OCI-LY1 (cell line): ENCODE measurements at regions not wholly inside any gene's neighbourhood (a gene's known extent, or its start where the extent isn't known, plus 50 kb on each side); places are given as distances from the start of the nearest gene placed in this dataset.

ENCODE experiments used
- H2AFZ ChIP-seq: fragments of 200-600 bp; sonication (generic), shearing (Covaris generic); 2 replicates; pipeline ENCODE4 v1.6.0; 2014; ENCODE audit warnings: antibody characterized with exemption, mild to moderate bottlenecking, low read length
- H3F3A ChIP-seq: fragments of 200-600 bp; sonication (generic), shearing (Covaris generic); 2 replicates; pipeline ENCODE4 v1.6.0; 2014; ENCODE audit warnings: mild to moderate bottlenecking, antibody characterized with exemption, low read length, moderate library complexity; ENCODE audit not compliant: insufficient read depth
- H3K27ac ChIP-seq: fragments of 200-600 bp; sonication (generic); 2 replicates; pipeline ENCODE4 v1.5.1; 2014; ENCODE audit warnings: low read length, mixed run types, mild to moderate bottlenecking, low read depth; ENCODE audit not compliant: poor library complexity, severe bottlenecking
- H3K27me3 ChIP-seq: fragments of 200-600 bp; sonication (generic); 2 replicates; pipeline ENCODE4 v1.6.0; 2014; ENCODE audit warnings: antibody characterized with exemption, mild to moderate bottlenecking, low read length, moderate library complexity; ENCODE audit not compliant: insufficient read depth
- H3K36me3 ChIP-seq: fragments of 200-600 bp; sonication (generic); 2 replicates; pipeline ENCODE4 v1.6.1; 2014; ENCODE audit warnings: mild to moderate bottlenecking, antibody characterized with exemption, low read length, moderate library complexity, mixed read lengths; ENCODE audit not compliant: insufficient read depth
- H3K4me1 ChIP-seq: fragments of 200-600 bp; sonication (generic); 2 replicates; pipeline ENCODE4 v1.5.1; 2014; ENCODE audit warnings: mild to moderate bottlenecking, low read length, moderate library complexity; ENCODE audit not compliant: insufficient read depth, severe bottlenecking
- H3K4me2 ChIP-seq: fragments of 200-600 bp; sonication (generic), shearing (Covaris generic); 2 replicates; pipeline ENCODE4 v1.6.1; 2014; ENCODE audit warnings: low read length
- H3K4me3 ChIP-seq: fragments of 200-600 bp; sonication (generic); 2 replicates; pipeline ENCODE4 v1.5.1; 2014; ENCODE audit warnings: low read length, low read depth, mild to moderate bottlenecking, mixed read lengths; ENCODE audit not compliant: poor library complexity, severe bottlenecking
- H3K79me2 ChIP-seq: fragments of 200-600 bp; shearing (Covaris generic); 2 replicates; pipeline ENCODE4 v1.6.1; 2016; ENCODE audit warnings: mixed run types, low read length, mixed read lengths; ENCODE audit not compliant: insufficient read depth
- H3K9ac ChIP-seq: fragments of 200-600 bp; sonication (generic), shearing (Covaris generic); 2 replicates; pipeline ENCODE4 v1.6.1; 2014; ENCODE audit warnings: mild to moderate bottlenecking, low read length, mixed read lengths
- H3K9me2 ChIP-seq: fragments of 200-600 bp; sonication (generic), shearing (Covaris generic); 2 replicates; pipeline ENCODE4 v1.6.1; 2014; ENCODE audit warnings: low read depth, mild to moderate bottlenecking, low read length, mixed read lengths
- H3K9me3 ChIP-seq: fragments of 200-600 bp; shearing (Covaris generic); 2 replicates; pipeline ENCODE4 v1.6.1; 2014; ENCODE audit warnings: low read length, mixed read lengths
- H4K20me1 ChIP-seq: fragments of 200-600 bp; sonication (generic), shearing (Covaris generic); 2 replicates; pipeline ENCODE4 v1.6.0; 2016; ENCODE audit warnings: mild to moderate bottlenecking, low read length; ENCODE audit not compliant: insufficient read depth
- CTCF ChIP-seq: fragments of 200-600 bp; sonication (generic), shearing (Covaris generic); IDR thresholded peaks from 2 replicates; pipeline ENCODE4 v1.5.1; 2017; ENCODE audit warnings: mild to moderate bottlenecking, antibody characterized with exemption, low read length, moderate library complexity, mixed read lengths
- EZH2 ChIP-seq: fragments of 200-600 bp; sonication (generic), shearing (Covaris generic); IDR thresholded peaks from 2 replicates; pipeline ENCODE4 v1.8.0; 2017; ENCODE audit warnings: borderline replicate concordance, mixed run types, mild to moderate bottlenecking, antibody characterized with exemption, low read length, moderate library complexity, mixed read lengths

GRCh38 chrX:15165832-15166231 lies 104.1 kb downstream of the ASB9 start:
- Histone ChIP-seq H3K9me3 (no peaks in the 10 kb centered on the region), H3K27me3 (no peaks in the 10 kb centered on the region), H2AFZ (no peak overlapping the region), H3K4me1 (no peaks in the 10 kb centered on the region), H3K4me3 (no peak overlapping the region), H3K79me2 (no peaks in the 10 kb centered on the region), H3K9ac (no peak overlapping the region), H3K27ac (no peak overlapping the region), H4K20me1 (no peaks in the 10 kb centered on the region), H3K9me2 (no peaks in the 10 kb centered on the region), H3K4me2 (no peak overlapping the region), H3K36me3 (no peaks in the 10 kb centered on the region), H3F3A (no peaks in the 10 kb centered on the region)
- TF ChIP-seq EZH2 (no peak), CTCF (no peak)

GRCh38 chrX:15163131-15163530 lies 106.8 kb downstream of the ASB9 start:
- no peaks in the 10 kb centered on the region for H3K79me2 ChIP-seq
- H3K4me1 ChIP-seq: no peaks in the 10 kb centered on the region
- no peaks in the 10 kb centered on the region for H3K9me3 ChIP-seq
- H3K4me2 ChIP-seq: no peak overlapping the region
- no peak overlapping the region for H3K4me3 ChIP-seq
- H2AFZ ChIP-seq: no peak overlapping the region
- no peaks in the 10 kb centered on the region for H3K9me2 ChIP-seq
- H3F3A ChIP-seq: no peaks in the 10 kb centered on the region
- TF ChIP-seq CTCF: no peak
- no peak for TF ChIP-seq EZH2
- no peaks in the 10 kb centered on the region for H3K27me3 ChIP-seq
- H3K36me3 ChIP-seq: no peaks in the 10 kb centered on the region
- H3K9ac ChIP-seq: no peak overlapping the region
- H4K20me1 ChIP-seq: no peaks in the 10 kb centered on the region
- H3K27ac ChIP-seq: no peak overlapping the region

GRCh38 chrX:15160558-15161095 lies 109.3 kb downstream of the ASB9 start:
- Histone ChIP-seq H3K9me3 (no peaks in the 10 kb centered on the region), H3F3A (no peaks in the 10 kb centered on the region), H3K36me3 (no peaks in the 10 kb centered on the region), H3K79me2 (no peaks in the 10 kb centered on the region), H3K9me2 (no peaks in the 10 kb centered on the region), H3K27ac (no peak overlapping the region), H3K4me2 (no peak overlapping the region), H3K9ac (no peak overlapping the region), H3K27me3 (no peaks in the 10 kb centered on the region), H2AFZ (no peak overlapping the region), H3K4me3 (no peak overlapping the region), H3K4me1 (no peaks in the 10 kb centered on the region), H4K20me1 (no peaks in the 10 kb centered on the region)
- TF ChIP-seq EZH2: no peak
- no peak for TF ChIP-seq CTCF
